NCI-H146 (cell line): ENCODE measurements at regions not wholly inside any gene's neighbourhood (a gene's known extent, or its start where the extent isn't known, plus 50 kb on each side); places are given as distances from the start of the nearest gene placed in this dataset.
A peak's percentile ranks its signal among the peaks of the same experiment; 100 is the strongest.

Experiments
- DNase-seq: peaks from one replicate; lab custom pipeline; 2025; lab: John Stamatoyannopoulos, UW

GRCh38 chr4:81627590-81627989, 155.9 kb upstream of the RASGEF1B start:
- DNase-seq = no peak

DNA sequence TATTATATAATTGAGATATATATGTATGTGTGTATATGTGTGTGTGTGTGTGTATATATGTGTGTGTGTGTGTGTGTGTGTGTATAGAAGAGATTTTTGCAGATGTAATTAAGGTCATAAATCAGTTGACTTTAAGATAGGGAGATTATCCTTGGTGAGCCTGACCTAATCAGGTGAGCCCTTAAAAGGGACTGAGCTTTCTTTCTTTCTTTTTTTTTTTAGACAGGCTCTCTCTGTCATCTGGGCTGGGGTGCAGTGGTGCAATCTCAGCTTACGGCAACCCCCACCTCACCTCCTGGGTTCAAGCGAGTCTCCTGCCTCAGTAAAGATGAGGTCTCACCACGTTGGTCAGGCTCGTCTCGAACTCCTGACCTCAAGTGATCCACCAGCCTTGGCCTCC, 155.1 kb upstream of the RASGEF1B start:
- DNase-seq = no peak

DNA sequence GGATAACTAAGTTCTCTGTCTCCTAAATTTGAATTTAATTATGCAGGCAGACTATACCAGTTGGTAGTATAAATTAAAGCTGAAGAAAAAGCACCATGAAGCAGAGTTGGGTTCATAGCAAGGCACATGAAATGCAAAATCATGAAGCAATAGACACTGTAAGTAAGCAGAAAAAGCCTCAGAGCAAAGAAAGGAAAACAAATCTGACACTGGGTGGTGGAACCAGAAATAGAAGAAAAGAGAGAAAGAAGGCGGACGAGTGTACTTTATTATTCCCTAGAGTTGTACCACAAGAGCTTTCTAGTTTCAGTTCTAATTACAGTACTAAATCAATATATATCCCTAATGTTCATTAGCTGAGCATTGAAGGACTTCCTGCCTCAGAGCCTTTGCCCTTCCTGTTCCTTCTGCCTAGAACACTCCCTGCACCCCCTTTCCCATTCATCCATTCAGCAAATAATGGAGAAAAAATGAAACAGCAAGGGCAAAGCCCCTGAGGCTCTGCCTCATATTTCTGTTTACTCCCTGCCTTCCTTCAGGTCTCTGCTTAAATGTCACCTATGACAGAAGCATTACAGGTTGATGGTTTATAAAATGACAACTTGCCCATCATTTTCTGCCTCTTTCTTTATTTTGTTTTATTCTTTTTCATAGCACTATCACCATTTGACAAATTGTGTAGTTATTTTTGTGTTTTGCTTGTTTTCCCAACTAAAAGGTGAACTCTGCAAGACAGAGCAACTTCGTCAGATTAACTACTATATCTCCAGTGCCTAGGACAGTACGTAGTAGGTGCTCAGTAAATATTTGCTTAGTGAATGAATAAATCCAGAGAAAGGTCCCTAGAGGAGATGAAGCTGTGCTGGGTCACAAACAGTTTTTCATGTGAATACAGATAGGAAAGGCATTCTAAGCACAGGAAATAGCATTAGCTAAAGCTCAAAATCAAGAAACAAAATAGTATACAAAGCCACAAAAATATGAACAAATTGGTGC, 154.0 kb upstream of the RASGEF1B start:
- DNase-seq = peak; percentile 16

GRCh38 chr4:81623434-81623833, 151.7 kb upstream of the RASGEF1B start:
- no peak for DNase-seq

- no peak for DNase-seq
Measured at GRCh38 chr4:81622474-81623184, 150.9 kb upstream of the RASGEF1B start.

DNA sequence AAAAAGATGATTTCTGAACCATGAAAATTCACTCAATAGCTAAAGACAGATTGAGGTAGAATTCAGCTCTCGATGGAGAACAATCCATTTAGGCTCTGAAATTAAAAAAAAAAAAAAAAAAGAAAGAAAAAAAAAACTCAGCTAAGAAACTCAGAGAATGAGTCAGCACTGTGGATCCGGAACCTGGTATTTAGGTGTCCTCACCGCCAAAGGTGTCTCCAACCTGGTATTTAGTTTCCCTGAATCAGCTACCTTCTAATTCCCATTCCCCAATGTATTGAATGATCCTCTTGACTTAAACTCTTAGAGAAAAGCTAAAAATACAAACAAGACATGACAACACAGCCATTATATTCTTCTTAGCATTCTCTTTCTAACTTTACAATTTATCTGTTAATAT, 150.3 kb upstream of the RASGEF1B start:
- DNase-seq = no peak

DNA sequence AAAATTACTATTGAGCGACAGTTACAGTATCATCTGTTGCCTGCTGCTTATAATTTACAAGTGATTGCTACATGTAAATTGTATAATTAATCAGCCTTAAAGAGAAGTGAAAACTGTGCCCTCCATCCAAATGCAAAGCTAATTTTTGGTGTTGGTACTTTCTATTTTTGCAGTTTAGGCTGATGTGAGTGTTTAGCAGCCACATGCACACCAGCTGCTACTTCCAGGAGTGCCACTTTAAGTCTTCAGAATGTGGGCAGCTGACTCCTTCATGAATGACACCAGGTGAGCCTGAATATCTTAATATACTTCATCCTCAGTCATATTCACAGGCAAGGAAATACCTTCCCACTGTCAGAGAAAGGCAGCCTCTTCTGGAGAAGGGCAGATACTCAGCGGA, 149.8 kb upstream of the RASGEF1B start:
- DNase-seq = no peak

GRCh38 chr4:81620442-81620841, 148.7 kb upstream of the RASGEF1B start:
- DNase-seq = no peak

GRCh38 chr4:81617545-81617944, 145.8 kb upstream of the RASGEF1B start:
- peak; percentile 16 for DNase-seq

DNA sequence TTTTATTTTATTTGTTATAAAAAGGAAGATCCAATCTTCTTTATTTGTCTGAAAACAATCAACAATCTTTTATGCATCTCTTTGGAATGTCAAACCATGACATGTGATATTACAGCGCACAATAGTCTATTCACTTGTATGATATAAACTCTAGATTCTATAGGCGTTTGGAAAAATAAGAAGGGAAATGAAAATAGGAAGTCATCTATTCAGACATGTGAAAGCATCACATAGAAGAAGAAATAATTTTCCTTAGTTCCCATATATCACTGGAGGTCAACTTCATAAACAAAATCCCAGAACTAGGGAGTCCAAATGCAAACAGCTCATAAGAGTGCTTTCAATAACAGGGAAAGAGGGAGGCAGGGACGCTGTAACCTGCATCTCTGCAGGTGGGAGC, 139.5 kb upstream of the RASGEF1B start:
- no peak for DNase-seq

GRCh38 chr4:81609844-81610243, 138.1 kb upstream of the RASGEF1B start:
- DNase-seq = no peak

GRCh38 chr4:81607950-81608349, 136.2 kb upstream of the RASGEF1B start:
- no peak for DNase-seq

DNA sequence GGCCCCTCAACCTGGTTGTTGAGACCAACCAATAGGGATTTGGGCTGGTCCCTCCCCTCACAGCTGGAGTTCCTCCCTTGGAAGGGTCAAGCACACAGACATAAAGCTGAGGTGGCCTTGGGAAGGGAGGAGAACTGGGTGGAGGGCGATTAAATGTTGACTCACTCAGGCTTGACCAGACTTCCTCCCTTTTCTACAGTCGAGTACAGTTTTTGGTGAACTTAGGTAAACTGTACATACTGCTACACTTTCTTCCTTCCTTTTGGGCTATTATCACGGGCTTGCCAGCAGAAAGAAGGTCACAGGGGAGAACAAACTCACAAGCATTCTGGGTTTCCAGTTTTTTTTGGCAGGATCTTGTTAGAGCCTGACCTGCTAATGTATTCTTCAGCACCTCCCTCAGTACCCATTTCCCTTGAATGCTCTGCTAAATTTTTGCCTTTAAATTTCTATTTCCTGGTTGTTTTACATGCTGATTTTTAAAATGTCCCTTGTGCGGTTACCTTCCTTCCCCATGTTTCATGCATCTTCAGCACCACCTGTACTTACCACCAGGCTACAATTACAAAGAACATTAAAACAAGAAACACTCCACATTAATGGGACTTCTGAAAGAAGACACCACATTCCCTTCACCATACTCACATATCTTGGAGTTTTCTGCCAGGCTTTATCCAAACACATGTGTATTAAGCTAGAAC, 135.2 kb upstream of the RASGEF1B start:
- no peak for DNase-seq

- DNase-seq = no peak
Measured at GRCh38 chr4:81606166-81606565, 134.5 kb upstream of the RASGEF1B start.

GRCh38 chr4:81605271-81605670, 133.6 kb upstream of the RASGEF1B start:
- DNase-seq = no peak

GRCh38 chr4:81604683-81605218, 133.0 kb upstream of the RASGEF1B start:
- peak; percentile 61 for DNase-seq

DNA sequence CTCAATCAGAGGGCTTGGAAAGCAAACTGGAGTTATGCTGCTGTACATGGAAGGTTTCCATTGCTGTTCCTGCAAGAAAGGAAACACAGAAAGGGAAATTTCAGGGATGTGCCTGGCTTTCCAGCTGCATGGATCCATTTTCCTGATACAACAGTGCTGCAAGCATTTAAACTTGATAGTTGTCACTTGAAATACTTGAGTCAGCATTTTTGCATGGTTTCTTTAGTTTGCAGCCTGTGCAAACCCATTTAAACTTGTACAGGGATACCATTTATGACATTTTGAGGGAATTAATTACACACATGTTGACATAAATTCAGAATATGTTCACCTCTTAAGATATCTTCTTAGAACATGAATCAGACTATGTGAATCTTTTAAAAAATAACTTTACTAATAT, 131.1 kb upstream of the RASGEF1B start:
- DNase-seq = no peak

GRCh38 chr4:81601358-81601694, 129.6 kb upstream of the RASGEF1B start:
- DNase-seq = no peak

DNA sequence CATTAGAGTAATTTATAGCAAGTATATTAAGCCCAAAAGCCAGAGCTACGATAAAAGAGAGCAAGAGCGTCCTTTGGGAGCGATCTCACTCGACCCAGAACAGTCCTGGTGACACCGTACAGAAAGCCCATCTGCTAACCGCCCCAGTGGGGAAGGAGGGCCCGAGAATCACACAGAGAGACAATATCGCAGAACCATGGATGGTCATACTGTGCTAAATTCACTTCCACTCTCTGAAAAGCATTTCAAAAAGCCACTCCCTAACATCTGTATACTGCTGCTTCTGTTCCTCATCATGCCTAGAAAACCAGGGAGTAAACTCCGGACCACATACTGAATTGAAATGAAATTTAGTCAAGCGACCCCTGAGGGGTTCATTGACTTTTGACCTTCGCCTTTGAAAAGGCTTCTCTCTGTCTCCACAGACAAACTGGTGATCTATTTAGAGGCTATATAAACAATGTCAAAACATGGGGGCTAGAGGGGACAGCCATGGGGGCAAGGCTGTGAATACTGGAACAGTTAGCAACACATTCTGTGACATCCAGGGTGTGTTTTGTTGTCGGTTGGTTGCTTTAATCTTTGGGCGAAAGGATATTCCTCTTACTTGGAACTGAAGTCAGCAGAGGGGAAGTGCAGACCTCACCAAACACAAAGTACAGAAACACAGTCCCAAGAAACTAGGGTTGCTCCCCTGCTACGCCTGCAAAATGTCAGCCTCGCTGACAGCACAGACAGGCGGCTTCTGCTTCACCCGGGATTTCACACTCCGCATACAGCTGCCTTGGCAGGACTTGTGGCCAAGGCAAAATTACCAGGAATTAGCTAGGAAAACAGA, 129.0 kb upstream of the RASGEF1B start:
- DNase-seq = no peak

DNA sequence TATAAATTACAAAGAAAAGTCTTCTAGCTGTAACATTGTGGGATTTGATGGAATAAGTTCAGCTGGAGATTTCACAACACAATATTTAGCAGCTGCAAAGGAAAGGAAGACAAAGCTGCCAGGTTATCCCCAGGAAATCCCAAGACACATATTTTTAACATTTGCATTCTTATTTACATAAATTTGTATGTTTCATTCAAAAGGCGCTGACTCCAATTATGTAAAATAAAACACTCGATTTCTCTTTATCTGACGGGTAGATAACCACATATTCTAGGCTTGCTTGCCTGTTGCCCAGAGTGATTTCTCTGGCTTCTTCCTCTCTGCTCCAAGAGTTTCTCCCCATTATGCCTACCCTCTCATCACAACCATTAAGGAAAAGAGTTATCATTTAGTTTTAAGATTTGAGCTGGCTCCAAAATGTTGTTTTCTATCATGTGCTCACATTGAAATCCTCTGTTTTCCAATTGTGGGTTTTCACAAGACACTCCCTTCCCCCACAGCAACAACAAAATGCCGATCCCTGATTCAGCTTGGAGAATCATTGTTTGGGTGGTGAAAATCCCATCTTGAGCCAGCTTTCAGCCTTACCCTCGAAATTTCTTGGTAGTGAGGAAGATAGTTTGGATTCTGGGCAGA, 128.2 kb upstream of the RASGEF1B start:
- DNase-seq = no peak
